BJ (cell line): ENCODE measurements at regions not wholly inside any gene's neighbourhood (a gene's known extent, or its start where the extent isn't known, plus 50 kb on each side); places are given as distances from the start of the nearest gene placed in this dataset.
"Not testable (repeated sequence)": the region's sequence is repeated elsewhere in the genome, so short reads cannot be mapped to it uniquely, and the experiment has no call there.

Source experiments
- CTCF ChIA-PET: fragments of 350-600 bp; formaldehyde crosslinking; extraction: SDS; loops from one replicate; lab custom pipeline; 2021; ENCODE audit warnings: antibody characterized with exemption, inconsistent platforms; lab: Yijun Ruan, JAX
- POLR2A ChIA-PET: fragments of 300-600 bp; sonication (Branson Sonifier 250); formaldehyde crosslinking; extraction: SDS; loops from one replicate; lab custom pipeline; 2021; ENCODE audit warnings: antibody characterized with exemption; lab: Charles Lee
- DNase-seq: peaks from one replicate; pipeline ENCODE4 v3.0.0-alpha.2; 2011; ENCODE audit warnings: low read depth
- H3K27me3 ChIP-seq: 2 replicates; pipeline ENCODE4 v1.6.0; 2011; ENCODE audit warnings: low read length; ENCODE audit not compliant: control insufficient read depth, insufficient read depth
- H3K36me3 ChIP-seq: 2 replicates; pipeline ENCODE4 v1.5.1; 2011; ENCODE audit warnings: low read length; ENCODE audit not compliant: control insufficient read depth, insufficient read depth
- H3K4me3 ChIP-seq: 2 replicates; pipeline ENCODE4 v1.5.1; 2011; ENCODE audit warnings: low read depth, mild to moderate bottlenecking, control low read depth, low read length
- CTCF ChIP-seq: IDR thresholded peaks from 2 replicates; pipeline ENCODE4 v1.5.1; 2011; ENCODE audit warnings: low read depth, mild to moderate bottlenecking, control low read depth, inconsistent platforms, low read length, moderate library complexity; ENCODE audit not compliant: insufficient read depth

- Histone ChIP-seq H3K36me3 (no peaks in the 10 kb centered on the region), H3K27me3 (no peaks in the 10 kb centered on the region), H3K4me3 (no peak overlapping the region)
- no peak for DNase-seq
- ChIA-PET CTCF (no interaction called here), POLR2A (no interaction called here)
- no peak for TF ChIP-seq CTCF
Observed at GRCh38 chr20:53822534-53822933, 228.9 kb upstream of the ZNF217 start.

GRCh38 chr20:53819973-53820451, 226.4 kb upstream of the ZNF217 start:
- Histone ChIP-seq H3K27me3 (no peaks in the 10 kb centered on the region), H3K4me3 (no peak overlapping the region), H3K36me3 (no peaks in the 10 kb centered on the region)
- POLR2A ChIA-PET = no interaction called here
- CTCF ChIA-PET = no interaction called here
- no peak for DNase-seq
- TF ChIP-seq CTCF = no peak

- ChIA-PET CTCF (no interaction called here), POLR2A (no interaction called here)
- H3K27me3 ChIP-seq = no peaks in the 10 kb centered on the region
- DNase-seq = no peak
- H3K4me3 ChIP-seq = no peak overlapping the region
- TF ChIP-seq CTCF = no peak
- H3K36me3 ChIP-seq = no peaks in the 10 kb centered on the region
Observed at GRCh38 chr20:53818457-53819177, 225.0 kb upstream of the ZNF217 start.

GRCh38 chr20:53817513-53817912, 223.9 kb upstream of the ZNF217 start:
- H3K4me3 ChIP-seq, H3K27me3 ChIP-seq, DNase-seq, H3K36me3 ChIP-seq, POLR2A ChIA-PET: not testable (repeated sequence)
- CTCF ChIA-PET = interaction anchor here (0.7 kb wide), 1 partner anchor 1660 kb away, joined by 3 read pairs; no protein-coding TSS in a partner anchor

GRCh38 chr20:53816872-53817398, 223.3 kb upstream of the ZNF217 start:
- ChIA-PET POLR2A (no interaction called here), CTCF (no interaction called here)
- Histone ChIP-seq H3K4me3 (no peak overlapping the region), H3K27me3 (no peaks in the 10 kb centered on the region), H3K36me3 (no peaks in the 10 kb centered on the region)
- DNase-seq = no peak
- no peak for TF ChIP-seq CTCF
